Globus pallidus (tissue), 1 donor: ENCODE measurements at regions not wholly inside any gene's neighbourhood (a gene's known extent, or its start where the extent isn't known, plus 50 kb on each side); places are given as distances from the start of the nearest gene placed in this dataset.

Experiments used
- DNase-seq: peaks from one replicate; pipeline ENCODE4 v3.0.0-alpha.2; 2015; ENCODE audit warnings: low spot score

DNA sequence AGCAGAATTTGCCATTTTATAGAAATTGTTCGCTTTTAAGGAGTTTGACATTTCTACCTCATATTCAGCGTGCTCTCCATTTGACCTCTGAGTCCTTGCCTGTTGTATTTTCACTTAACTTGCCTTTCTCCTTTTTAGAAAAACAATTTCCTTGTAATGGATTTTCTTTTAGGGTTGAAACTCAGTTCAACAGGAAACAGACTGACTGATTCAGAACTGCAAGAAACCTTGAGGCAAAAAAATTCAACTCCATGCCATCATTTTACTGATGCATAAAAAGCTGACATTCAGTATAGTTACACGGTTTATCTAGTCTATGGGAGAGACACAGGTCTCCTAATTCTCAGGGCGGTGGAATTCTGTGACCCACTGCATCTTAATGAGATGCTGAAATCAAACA is 59.8 kb downstream of the MRPS30 start:
- DNase-seq = no peak

DNA sequence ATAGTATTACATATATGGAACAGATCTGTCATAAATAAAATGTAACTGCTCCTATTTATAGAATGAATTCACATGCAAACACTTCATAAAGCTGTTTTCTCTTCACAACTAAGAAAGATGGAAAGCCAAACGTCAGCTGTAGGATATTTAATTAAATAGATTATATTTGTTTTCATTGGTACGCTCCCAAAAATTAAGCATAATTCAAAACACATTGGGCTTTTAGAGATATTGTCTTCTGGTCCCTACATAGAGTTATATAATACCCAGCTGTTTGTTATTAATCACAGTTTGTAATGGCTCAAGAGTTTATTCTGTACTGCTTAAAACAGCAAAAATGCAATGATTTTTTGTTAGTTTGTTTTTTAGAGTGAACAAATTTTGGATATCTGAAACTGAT is 61.2 kb downstream of the MRPS30 start:
- no peak for DNase-seq

DNA sequence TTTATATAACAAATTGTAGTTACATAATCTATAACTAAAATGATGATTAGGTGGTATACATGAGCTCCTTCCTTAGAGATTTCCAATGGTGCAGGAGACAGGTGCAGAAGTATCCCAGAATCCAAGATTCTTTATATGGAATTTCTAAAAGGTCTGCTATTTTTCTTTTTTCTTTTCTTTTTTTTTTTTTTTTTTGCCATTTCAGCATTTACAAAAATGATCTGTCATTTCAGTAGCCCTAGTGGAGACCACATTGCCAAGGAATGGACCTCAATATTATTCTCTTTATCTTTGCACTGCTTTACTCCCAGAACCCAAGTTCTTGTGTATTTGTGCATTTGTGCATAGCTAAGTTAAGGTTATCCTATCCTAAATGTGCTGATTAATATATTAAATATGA is 61.7 kb downstream of the MRPS30 start:
- DNase-seq = no peak

DNA sequence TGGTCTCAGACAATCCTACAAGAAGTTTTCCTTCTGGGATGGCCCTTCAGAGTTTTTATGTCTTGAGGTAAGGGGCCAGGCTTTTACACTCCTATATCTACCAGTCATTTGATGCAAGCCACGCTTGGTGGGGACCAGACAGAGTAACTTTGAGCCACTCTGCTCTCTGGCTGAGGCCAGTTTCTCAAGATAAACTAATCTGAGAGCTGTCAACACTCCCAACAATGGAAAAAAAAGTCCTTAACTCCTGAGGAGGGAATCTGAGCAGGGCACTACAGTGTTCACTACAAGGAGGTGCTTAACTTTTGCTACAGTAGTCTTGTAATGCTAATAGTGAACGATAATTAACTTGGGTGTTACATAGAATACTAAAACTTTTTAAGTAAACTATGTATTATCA is 62.7 kb downstream of the MRPS30 start:
- DNase-seq = no peak

DNA sequence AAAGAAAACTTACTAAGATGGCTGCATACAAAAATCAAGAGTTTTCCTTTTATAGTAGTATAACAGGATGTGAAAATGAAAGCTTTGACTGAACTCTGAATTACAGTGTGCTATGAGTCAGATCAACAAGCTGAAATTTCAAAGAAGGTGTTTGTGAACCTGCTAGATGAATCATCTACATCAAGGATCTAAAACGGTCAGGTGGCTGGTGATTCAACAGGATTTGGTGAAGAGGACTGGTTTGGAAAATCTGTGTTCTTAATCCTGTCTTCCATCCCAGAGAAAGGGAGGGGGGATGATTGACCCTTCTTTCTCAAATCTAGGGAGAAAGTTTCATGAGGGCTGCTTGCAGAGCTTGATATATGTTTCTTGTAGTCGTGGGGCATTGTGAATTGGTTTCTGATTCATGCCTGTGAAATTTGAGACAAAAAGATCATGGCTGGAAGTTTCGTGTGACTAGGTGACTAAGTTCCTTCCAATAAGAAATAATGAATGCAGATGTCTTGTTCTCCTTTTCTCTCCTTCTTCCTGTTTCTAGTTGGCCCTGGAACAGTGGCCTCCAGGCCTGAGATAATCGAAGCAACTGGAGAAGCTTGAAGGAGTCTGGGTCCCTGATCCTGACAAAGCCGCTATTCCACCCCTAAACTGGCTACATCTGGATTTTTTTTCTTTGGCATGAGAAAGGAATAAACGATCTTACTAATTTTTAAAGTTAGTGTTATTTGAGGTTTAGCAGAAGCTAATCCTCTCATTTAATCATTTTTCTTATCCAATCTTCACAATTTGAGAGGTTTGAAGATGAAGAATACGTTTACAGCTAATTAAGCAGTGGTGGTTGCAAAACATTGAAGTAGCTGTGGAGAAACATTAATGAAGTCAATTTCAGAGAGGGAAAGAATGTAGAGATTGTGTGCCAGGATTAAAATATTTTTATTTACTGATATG is 67.2 kb downstream of the MRPS30 start:
- no peak for DNase-seq

DNA sequence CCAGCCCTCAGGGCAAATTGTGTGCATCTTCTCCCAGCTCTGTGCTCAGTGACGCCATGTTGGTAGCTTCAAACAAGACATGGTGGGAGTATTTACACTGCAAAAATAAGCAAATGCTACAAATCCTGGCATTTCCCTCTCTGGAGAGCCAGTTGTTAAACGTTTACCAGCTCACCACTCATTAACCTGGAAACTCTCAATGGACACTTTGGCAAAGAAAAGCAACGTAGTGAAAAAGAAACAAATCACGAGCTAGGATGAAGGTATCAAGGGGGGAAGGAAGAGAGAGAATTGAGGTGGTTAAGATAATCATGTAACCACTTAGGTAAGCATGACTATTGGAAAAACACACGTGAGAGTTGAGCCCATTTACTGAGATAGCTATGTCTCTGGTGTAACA is 72.5 kb downstream of the MRPS30 start:
- DNase-seq = no peak

DNA sequence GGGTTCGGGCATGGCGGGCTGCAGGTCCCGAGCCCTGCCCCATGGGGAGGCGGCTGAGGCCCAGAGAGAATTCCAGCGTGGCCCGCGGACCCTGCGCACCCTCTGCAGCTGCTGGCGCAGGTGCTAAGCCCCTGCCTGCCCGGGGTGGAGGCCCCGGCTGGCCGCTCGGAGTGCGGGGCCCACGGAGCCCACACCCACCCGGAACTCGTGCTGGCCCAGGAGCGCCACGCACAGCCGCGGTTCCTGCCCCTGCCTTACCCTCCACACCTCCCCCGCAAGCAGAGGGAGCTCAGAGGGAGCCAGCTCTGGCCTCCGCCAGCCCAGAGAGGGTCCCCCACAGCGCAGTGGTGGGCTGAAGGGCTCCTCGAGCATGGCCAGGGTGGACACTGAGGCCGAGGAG is 75.3 kb downstream of the MRPS30 start:
- DNase-seq = no peak

DNA sequence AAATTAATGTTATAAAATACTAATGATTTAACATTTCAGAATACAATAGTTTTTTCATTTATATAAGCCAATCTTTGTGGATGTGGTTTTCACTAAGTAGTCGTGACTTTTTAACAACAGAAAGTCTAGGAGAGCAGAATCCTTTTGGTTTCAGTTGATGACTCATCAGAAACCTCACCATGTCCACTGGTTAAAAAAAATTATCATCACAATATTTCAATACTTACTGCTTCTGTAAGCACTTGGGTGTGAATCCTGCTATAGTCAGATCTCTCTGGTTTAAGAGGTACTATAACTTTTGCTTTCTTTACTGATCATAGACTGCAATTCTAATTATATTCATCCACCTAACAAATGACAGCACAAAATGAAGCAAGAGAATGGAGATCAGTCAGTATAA is 77.2 kb downstream of the MRPS30 start:
- DNase-seq = no peak

DNA sequence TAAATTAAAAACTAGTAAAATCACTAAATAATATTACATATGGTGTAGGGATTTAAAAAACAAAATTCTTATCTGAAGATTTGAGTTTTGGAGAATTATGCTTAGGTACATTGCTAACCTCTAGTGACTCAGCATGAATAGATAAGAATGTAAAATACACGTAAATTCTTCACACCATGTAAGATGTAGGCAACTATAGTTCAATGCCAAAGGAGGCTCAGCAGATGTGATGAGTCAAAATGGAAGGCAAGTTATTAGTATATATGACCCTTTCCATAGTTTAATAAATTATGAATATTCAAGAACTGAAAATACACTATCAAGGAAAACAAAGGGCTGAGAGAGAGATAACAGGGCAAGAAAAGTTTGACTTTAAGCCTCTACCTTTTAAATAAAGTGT is 79.0 kb downstream of the MRPS30 start:
- DNase-seq = no peak

DNA sequence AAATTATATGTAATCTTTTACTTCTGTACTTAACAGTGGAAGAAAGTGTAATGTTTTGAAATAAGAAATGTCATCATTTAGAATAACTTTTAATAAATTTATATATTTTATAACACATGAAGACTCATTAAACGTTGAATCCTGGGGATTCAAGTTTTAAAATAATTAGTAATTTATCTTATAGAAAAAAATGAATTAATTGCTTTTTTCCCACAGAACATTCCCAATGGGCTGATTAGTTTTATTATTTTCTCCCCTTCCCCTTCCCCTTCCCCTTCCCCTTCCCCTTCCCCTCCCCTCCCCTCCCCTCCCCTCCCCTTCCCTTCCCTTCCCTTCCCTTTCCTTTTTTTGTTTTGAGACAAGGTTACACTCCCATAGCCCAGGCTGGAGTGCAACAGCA is 79.7 kb downstream of the MRPS30 start:
- no peak for DNase-seq

DNA sequence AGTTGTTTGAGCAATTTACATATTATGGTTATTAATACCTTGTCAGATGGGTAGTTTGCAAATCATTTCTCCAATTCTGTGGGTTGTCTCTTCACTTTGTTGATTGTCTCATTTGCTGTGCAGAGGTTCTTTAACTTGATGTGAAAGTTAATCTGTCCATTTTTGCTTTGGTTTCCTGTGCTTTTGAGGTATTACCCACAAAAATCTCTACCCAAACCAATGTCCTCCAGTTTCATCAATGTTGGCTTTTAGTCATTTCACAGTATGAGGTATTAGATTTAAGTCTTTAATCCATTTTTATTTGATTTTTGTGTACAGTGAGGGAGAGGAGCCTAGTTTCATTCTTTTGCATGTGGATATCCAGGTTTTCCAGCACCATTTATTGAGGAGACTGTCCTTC is 82.4 kb downstream of the MRPS30 start:
- no peak for DNase-seq

DNA sequence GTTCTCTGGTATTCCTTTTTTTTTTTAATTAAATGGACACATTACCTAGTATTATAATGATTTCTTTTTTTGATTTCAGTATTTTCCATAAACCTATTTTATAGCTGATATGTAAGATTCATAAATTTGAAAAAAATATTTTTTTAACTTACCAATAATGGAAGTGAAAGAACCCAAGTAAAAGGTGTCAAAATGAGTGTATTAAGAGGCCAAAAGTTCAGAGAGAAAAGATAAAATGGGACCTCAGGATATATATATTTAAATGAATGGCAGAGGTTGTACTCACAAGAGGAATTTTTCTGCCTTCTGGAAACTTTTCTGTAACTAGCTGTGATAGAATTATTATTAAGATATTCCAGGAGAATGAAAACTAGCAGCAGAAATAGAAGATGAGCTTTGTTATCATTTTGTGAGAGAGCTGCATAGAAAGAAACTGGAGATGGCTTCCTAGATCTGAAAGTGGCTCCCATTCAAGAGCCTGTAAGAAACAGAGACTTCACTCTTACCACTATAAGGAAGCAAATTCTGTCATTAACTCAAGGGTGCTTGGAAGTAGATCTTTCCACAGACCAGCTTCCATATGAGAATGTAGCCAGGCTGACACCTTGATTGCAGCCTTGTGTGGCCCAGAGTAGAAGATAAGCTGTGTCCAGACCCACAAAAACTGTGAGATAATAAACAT is 91.7 kb downstream of the MRPS30 start:
- no peak for DNase-seq

DNA sequence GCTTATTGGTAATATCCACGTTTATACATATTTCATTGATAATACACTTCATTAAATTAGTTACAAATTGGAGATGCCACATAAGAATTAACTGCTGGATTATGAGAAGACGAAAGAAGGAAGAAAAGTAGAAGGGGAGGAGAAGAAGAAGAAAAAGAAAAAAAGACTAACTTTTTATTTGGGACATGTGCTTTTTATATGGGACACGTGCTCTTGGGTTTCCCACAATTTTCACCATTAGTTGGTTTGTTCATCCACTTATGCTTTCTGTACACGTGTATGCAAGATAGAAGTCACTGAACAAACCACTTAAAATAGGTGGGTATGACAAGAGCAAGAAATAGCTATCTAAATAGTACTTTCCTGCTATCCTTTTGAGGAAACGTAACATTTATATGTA is 98.6 kb downstream of the MRPS30 start:
- no peak for DNase-seq

DNA sequence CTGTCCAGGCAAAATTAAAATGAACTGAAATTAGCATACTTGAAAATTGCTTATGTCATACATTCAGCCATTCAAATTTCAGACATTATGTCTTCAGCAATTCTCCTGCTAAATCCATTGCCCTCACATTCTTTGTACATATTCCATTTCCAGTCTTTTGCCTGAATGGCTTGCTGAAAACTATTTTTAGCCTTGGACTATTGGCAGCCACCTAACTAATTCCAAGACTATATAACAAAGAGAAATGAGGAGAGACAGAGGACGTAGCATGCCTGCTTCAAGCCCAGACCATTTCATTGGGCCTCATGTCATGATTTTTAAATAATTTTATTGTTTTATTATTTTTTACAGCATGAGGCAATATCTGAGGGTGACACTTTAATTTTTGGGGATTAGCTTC is 100.3 kb downstream of the MRPS30 start:
- peak; percentile 6 for DNase-seq

DNA sequence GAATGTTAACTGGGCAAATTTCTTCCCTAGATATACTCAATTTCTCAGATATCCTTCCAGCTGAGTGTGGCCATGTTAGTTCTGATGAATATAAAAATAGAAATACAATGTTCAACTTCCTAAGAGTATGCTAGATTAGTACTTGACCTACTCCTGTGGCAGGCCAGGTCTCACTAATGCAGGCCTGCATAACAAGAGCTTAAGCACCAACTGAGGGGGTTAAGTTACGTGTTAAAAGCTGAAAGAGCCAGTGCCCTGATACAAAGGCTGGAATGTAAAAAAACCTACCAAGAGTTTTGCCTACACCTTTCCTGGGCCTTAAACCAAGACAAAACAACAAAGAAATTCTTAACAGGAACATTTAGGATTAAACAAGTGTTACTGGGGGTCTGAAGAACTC is 102.8 kb downstream of the MRPS30 start:
- no peak for DNase-seq

DNA sequence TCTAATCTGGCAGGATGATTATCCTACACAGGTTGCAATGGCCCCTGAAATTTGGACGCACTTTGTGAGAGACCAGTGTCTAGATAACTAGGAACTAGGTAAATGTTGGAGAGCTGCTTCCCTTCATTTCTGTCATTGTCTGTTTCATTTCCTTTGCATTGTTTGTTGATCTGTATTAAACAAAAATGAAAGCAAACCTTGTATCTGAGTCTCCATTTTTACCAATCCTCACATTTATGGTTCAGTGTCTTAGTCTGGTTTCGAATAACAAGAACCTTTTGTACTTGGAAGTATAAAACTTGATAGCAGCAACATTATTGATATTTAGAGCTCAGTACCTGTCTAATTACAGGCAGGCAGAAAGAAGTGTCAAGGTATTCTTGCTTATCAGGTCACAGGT is 105.5 kb downstream of the MRPS30 start:
- no peak for DNase-seq

DNA sequence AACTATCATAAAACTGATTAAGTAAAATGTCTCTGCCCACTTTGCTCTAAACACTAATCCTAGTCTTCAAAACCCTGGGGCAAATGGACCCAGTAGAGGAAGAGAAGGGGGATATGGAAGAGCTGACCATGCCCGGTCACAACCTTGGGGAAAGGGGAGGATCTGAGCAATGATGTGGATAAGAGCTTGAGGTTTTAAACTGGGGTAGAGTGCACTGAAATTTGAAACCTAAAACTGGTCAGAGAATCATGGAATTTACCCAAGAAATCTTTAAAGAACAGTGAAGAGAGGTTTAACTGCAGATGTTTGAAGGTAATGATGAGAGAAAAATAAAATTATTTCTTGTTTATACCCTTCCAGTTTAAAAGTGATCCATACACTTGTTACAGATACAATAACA is 110.8 kb downstream of the MRPS30 start:
- no peak for DNase-seq

DNA sequence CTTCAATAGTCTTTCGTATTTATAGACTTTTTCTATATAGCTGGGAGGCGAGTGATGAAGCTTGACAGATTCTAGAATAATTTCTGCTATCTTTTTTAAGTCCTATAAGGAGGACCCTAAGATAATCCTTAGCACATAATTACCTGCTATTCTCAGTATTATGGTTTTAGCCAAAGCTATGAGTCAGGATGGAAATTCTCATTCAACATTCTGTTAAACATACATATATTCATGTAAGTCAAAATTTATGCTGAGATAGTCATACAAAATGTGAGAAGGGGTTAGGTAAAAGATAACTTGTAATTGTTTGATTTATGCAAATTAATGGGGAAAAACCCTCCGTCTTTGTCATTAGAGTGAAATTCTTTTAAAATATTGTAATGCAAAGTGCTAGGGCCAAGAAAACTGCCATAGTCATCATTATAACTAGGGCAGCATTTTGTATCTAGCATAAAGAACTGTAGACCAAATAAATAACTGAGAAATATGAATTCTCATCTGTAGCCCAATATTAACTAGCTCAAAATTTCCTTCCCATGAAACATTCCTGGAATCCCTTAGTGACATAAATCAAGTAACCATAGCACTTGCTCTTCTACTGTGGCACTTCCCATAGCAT is 118.5 kb downstream of the MRPS30 start:
- no peak for DNase-seq

DNA sequence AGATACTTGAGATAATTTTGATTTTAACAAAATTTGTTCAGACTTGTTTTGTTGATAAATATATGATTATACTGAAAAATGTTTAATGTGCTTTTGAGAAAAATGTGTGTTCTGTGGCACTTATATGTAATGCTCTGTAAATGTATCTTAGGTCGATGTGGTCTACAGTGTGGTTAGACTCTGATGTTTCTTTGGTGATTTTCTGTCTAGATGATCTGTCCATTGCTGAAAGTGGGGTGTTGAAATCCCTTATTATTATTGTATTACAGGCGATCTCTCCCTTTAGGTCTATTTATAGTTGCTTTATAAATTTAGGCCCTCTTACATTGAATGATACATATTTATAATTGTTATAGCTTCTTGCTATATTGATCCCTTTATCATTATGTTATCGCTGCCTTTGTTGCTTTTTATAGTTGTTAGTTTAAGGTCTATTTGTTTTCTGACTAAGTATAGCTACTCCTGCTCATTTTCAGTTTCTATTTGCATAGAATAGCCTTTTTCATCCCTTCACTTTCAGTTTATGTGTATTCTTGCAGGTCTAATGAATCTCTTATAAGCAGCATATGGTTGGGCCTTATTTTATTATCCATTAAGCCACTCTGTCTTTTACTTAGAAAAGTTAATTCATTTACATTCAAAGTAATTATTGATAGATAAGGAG is 124.3 kb downstream of the MRPS30 start:
- DNase-seq = no peak

DNA sequence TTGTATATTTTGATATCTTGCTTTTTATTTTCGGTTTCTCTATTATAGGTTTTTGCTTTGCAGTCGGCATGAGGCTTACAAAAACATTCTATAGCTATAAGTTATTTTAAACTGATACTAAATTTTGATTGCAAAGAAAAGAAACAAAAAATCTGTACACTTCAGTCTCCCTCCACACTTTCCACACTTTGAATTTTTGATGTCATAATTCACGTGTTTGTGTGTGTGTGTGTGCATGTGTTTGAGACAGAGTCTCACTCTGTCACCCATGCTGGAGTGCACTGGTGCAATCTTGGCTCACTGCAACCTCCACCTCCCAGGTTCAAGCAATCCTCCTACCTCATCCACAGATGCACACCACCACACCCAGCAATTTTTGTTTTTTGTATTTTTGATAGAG is 124.9 kb downstream of the MRPS30 start:
- DNase-seq = no peak

DNA sequence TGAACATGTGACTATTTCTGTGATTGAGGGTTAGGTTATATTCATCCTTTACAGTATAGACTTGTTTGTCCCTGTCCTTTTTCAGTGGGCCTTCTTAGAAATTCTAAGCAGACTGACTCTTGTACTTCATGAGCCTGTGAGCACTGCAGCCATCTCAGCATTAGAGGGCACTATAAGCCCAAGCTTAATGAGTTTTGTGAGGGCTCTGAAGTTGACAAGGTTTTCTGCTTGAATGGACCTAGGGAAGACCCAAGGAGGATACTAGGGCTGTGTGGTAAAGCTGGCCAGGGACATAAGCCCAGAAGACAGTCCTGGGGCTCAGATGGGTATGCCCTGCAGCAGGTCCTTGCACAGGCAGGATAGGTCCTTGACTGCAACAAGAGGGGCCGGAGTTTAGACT is 126.5 kb downstream of the MRPS30 start:
- DNase-seq = no peak

DNA sequence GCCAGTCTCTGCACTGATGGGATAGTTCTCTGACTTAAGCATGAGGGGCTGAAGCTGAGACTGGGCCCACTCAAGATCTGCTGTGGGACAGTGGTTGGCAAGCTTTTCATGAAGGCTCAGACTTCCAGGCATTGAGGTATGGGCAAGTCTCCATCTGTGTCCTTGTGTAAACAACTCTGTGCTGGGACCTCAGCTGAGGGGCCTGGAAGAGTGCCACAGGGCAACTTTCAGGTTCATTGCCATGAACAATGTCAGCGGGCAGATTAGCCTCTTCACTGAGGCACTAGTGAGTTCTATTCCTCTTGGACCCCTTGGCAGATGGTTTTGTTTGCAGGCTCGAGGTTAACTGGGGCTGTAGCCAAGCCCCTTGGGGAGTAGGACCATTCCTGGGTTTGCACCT is 127.1 kb downstream of the MRPS30 start:
- DNase-seq = peak; percentile 24
